ENCODE measurements at regions not wholly inside any gene's neighbourhood (a gene's known extent, or its start where the extent isn't known, plus 50 kb on each side); places are given as distances from the start of the nearest gene placed in this dataset.

DNA sequence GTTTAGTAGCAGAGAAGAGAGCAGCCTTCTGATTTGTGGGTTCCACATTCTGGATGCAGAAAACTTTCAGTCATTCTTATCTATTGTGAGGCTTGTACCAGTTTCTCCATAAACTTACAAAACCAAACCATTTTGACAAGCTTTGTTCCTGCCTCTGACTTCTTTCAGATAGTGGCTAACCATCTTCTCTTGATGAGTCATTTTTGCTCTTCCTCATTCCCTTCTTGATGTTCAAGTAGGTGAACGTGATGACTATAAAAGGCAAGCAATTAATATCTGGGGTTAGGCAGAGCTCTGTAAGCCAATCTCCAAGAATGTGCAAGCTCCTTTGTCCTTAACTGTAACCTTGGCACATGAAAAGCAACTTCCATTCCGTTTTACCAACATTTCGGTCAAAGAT lies 2083.1 kb upstream of the PIK3C3 start:
- TF ChIP-seq, protein P1, sequence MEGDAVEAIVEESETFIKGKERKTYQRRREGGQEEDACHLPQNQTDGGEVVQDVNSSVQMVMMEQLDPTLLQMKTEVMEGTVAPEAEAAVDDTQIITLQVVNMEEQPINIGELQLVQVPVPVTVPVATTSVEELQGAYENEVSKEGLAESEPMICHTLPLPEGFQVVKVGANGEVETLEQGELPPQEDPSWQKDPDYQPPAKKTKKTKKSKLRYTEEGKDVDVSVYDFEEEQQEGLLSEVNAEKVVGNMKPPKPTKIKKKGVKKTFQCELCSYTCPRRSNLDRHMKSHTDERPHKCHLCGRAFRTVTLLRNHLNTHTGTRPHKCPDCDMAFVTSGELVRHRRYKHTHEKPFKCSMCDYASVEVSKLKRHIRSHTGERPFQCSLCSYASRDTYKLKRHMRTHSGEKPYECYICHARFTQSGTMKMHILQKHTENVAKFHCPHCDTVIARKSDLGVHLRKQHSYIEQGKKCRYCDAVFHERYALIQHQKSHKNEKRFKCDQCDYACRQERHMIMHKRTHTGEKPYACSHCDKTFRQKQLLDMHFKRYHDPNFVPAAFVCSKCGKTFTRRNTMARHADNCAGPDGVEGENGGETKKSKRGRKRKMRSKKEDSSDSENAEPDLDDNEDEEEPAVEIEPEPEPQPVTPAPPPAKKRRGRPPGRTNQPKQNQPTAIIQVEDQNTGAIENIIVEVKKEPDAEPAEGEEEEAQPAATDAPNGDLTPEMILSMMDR (IDR thresholded peaks at IDR 0.05) = no peak
- no peak for TF ChIP-seq POLR2A (IDR thresholded peaks at IDR 0.05)
